GM23338 (cell line): ENCODE measurements at regions not wholly inside any gene's neighbourhood (a gene's known extent, or its start where the extent isn't known, plus 50 kb on each side); places are given as distances from the start of the nearest gene placed in this dataset.

ENCODE experiments used
- ATAC-seq: fragments of 200-7000 bp; cut with Tn5 transposase; 3 replicates; pipeline ENCODE4 v1.9.1; 2020
- DNase-seq: peaks from one replicate; pipeline ENCODE4 v3.0.0-alpha.2; 2015; ENCODE audit warnings: low spot score
- H2AFZ ChIP-seq: fragments of 200-600 bp; sonication (generic); 2 replicates; pipeline ENCODE4 v1.8.0; 2016; ENCODE audit warnings: antibody characterized with exemption, mild to moderate bottlenecking, moderate library complexity
- H3F3A ChIP-seq: fragments of 200-600 bp; sonication (generic); replicated peaks from 2 replicates; pipeline ENCODE4 v1.8.0; 2017; ENCODE audit warnings: antibody characterized with exemption, mixed run types, low read depth
- H3K27ac ChIP-seq: fragments of 200-600 bp; sonication (generic); 2 replicates; pipeline ENCODE4 v1.6.1; 2016; ENCODE audit warnings: low read depth
- H3K27me3 ChIP-seq: fragments of 200-600 bp; sonication (generic); 2 replicates; pipeline ENCODE4 v1.8.0; 2016; ENCODE audit warnings: mild to moderate bottlenecking, mixed run types, moderate library complexity; ENCODE audit not compliant: insufficient read depth
- H3K36me3 ChIP-seq: fragments of 200-600 bp; sonication (generic); 2 replicates; pipeline ENCODE4 v1.8.0; 2016; ENCODE audit warnings: mild to moderate bottlenecking; ENCODE audit not compliant: insufficient read depth
- H3K4me1 ChIP-seq: fragments of 200-600 bp; sonication (generic); 2 replicates; pipeline ENCODE4 v1.8.0; 2016; ENCODE audit warnings: mild to moderate bottlenecking, moderate library complexity; ENCODE audit not compliant: insufficient read depth
- H3K4me2 ChIP-seq: fragments of 200-600 bp; sonication (generic); 2 replicates; pipeline ENCODE4 v1.7.1; 2017; ENCODE audit warnings: mixed run types
- H3K4me3 ChIP-seq: fragments of 200-600 bp; sonication (generic); 2 replicates; pipeline ENCODE4 v1.6.1; 2016; ENCODE audit warnings: mixed run types
- H3K79me2 ChIP-seq: fragments of 200-600 bp; sonication (generic); replicated peaks from 2 replicates; pipeline ENCODE4 v1.8.0; 2017; ENCODE audit warnings: mild to moderate bottlenecking; ENCODE audit not compliant: insufficient read depth
- H3K9me2 ChIP-seq: fragments of 200-600 bp; sonication (generic); 2 replicates; pipeline ENCODE4 v1.8.0; 2017; ENCODE audit not compliant: insufficient read depth
- H4K20me1 ChIP-seq: fragments of 200-600 bp; sonication (generic); replicated peaks from 2 replicates; pipeline ENCODE4 v1.8.0; 2017; ENCODE audit warnings: mild to moderate bottlenecking; ENCODE audit not compliant: insufficient read depth
- H3K27ac Mint-ChIP-seq: 2 replicates; pipeline ENCODE4 v1.8.0; 2020; ENCODE audit warnings: inconsistent platforms, mild to moderate bottlenecking, moderate library complexity, mixed read lengths
- H3K27me3 Mint-ChIP-seq: 3 replicates; pipeline ENCODE4 v1.8.0; 2022; ENCODE audit warnings: low read depth, mild to moderate bottlenecking, moderate library complexity, mixed read lengths, inconsistent platforms; ENCODE audit not compliant: insufficient read depth, poor library complexity
- H3K36me3 Mint-ChIP-seq: 3 replicates; pipeline ENCODE4 v1.8.0; 2021; ENCODE audit warnings: low read depth, mild to moderate bottlenecking, inconsistent platforms, moderate library complexity, mixed read lengths
- H3K4me1 Mint-ChIP-seq: 3 replicates; pipeline ENCODE4 v1.8.0; 2020; ENCODE audit warnings: mild to moderate bottlenecking, inconsistent platforms, mixed read lengths
- H3K4me3 Mint-ChIP-seq: 3 replicates; pipeline ENCODE4 v1.8.0; 2021; ENCODE audit warnings: moderate library complexity, mild to moderate bottlenecking, inconsistent platforms, mixed read lengths
- H3K9me3 Mint-ChIP-seq: 3 replicates; pipeline ENCODE4 v1.8.0; 2020; ENCODE audit warnings: moderate library complexity, mild to moderate bottlenecking, inconsistent platforms, mixed read lengths
- CREB1 ChIP-seq: fragments of 250-450 bp; sonication (Bioruptor Pico); IDR thresholded peaks from 2 replicates; pipeline ENCODE4 v1.5.0; 2020; ENCODE audit warnings: low read depth, mild to moderate bottlenecking, moderate library complexity
- ETS1 ChIP-seq: IDR thresholded peaks from 2 replicates; pipeline ENCODE4 v1.6.1; 2016; ENCODE audit warnings: antibody characterized with exemption
- EZH2 ChIP-seq: fragments of 200-600 bp; sonication (generic); IDR thresholded peaks from one replicate; pipeline ENCODE4 v1.8.0; 2017; ENCODE audit warnings: antibody characterized with exemption, mild to moderate bottlenecking, low read depth; ENCODE audit not compliant: unreplicated experiment
- EZH2phosphoT487 ChIP-seq: fragments of 200-600 bp; sonication (generic); IDR thresholded peaks from one replicate; pipeline ENCODE4 v1.8.1; 2018; ENCODE audit warnings: antibody characterized with exemption; ENCODE audit not compliant: unreplicated experiment
- JUNB ChIP-seq: IDR thresholded peaks from one replicate; pipeline ENCODE4 v1.6.1; 2016; ENCODE audit warnings: antibody characterized with exemption; ENCODE audit not compliant: unreplicated experiment
- NANOG ChIP-seq: IDR thresholded peaks from 2 replicates; pipeline ENCODE4 v1.6.1; 2016; ENCODE audit warnings: antibody characterized with exemption, borderline replicate concordance
- POLR2AphosphoS5 ChIP-seq: IDR thresholded peaks from 2 replicates; pipeline ENCODE4 v1.6.1; 2016; ENCODE audit warnings: antibody characterized with exemption, low read depth
- REST ChIP-seq: IDR thresholded peaks from one replicate; pipeline ENCODE4 v1.6.1; 2018; ENCODE audit warnings: antibody characterized with exemption; ENCODE audit not compliant: unreplicated experiment
- STAT1 ChIP-seq: IDR thresholded peaks from one replicate; pipeline ENCODE4 v1.6.1; 2016; ENCODE audit warnings: antibody characterized with exemption; ENCODE audit not compliant: unreplicated experiment
- ZNF114 ChIP-seq: fragments of 250-450 bp; sonication (Bioruptor Pico); IDR thresholded peaks from 2 replicates; pipeline ENCODE4 v1.5.0; 2020; ENCODE audit warnings: mild to moderate bottlenecking, moderate library complexity
- ZNF331 ChIP-seq: fragments of 250-450 bp; sonication (Bioruptor Pico); IDR thresholded peaks from 2 replicates; pipeline ENCODE4 v1.5.0; 2020; ENCODE audit warnings: low read depth, mild to moderate bottlenecking, moderate library complexity
- ZNF462 ChIP-seq: fragments of 250-450 bp; sonication (Bioruptor Pico); IDR thresholded peaks from 2 replicates; pipeline ENCODE4 v1.5.0; 2020; ENCODE audit warnings: mild to moderate bottlenecking, moderate library complexity

GRCh38 chr1:219031809-219032208, 141.9 kb upstream of the LYPLAL1 start:
- Histone ChIP-seq H3K79me2 (no peaks in the 10 kb centered on the region), H3K27ac (no peak overlapping the region), H3K36me3 (no peaks in the 10 kb centered on the region), H3K4me1 (0 out of 2 replicates have a peak, but pooled peaks cover 5% of the 10 kb centered on the region), H3K4me3 (no peak overlapping the region), H3K27me3 (no peaks in the 10 kb centered on the region), H4K20me1 (no peaks in the 10 kb centered on the region), H3K9me2 (no peaks in the 10 kb centered on the region), H3K4me2 (no peak overlapping the region), H3F3A (no peaks in the 10 kb centered on the region), H2AFZ (no peak overlapping the region)
- Mint-ChIP-seq H3K27ac (no peak overlapping the region), H3K27me3 (peaks cover 6% of the 10 kb centered on the region), H3K9me3 (no peaks in the 10 kb centered on the region), H3K36me3 (no peaks in the 10 kb centered on the region), H3K4me1 (no peaks in the 10 kb centered on the region), H3K4me3 (no peak overlapping the region)
- TF ChIP-seq EZH2 (no peak), STAT1 (no peak)
- DNase-seq (no peak), ATAC-seq (no peak)

GRCh38 chr1:219038398-219038797, 135.3 kb upstream of the LYPLAL1 start:
- Mint-ChIP-seq H3K4me1 (peaks cover 5% of the 10 kb centered on the region), H3K27me3 (peaks cover 5% of the 10 kb centered on the region), H3K36me3 (peaks cover 7% of the 10 kb centered on the region; the same call in 2 of the 3 replicates), H3K27ac (no peak overlapping the region), H3K4me3 (no peak overlapping the region), H3K9me3 (peaks cover 12% of the 10 kb centered on the region)
- Histone ChIP-seq H4K20me1 (no peaks in the 10 kb centered on the region), H3K27ac (no peak overlapping the region), H3F3A (no peaks in the 10 kb centered on the region), H3K4me2 (no peak overlapping the region), H3K4me1 (0 out of 2 replicates have a peak, but pooled peaks cover 5% of the 10 kb centered on the region), H3K4me3 (no peak overlapping the region), H2AFZ (no peak overlapping the region), H3K9me2 (no peaks in the 10 kb centered on the region), H3K36me3 (no peaks in the 10 kb centered on the region), H3K27me3 (no peaks in the 10 kb centered on the region), H3K79me2 (no peaks in the 10 kb centered on the region)
- DNase-seq (no peak), ATAC-seq (no peak)
- TF ChIP-seq ZNF462 (CRISPR knock-in tag): no peak
- TF ChIP-seq CREB1 (CRISPR knock-in tag): no peak
- no peak for TF ChIP-seq EZH2phosphoT487
- TF ChIP-seq ZNF114 (CRISPR knock-in tag): no peak
- TF ChIP-seq ETS1: no peak
- TF ChIP-seq ZNF331 (CRISPR knock-in tag): no peak
- TF ChIP-seq STAT1: no peak
- TF ChIP-seq POLR2AphosphoS5: no peak
- no peak for TF ChIP-seq JUNB
- TF ChIP-seq REST: no peak
- no peak for TF ChIP-seq EZH2
- no peak for TF ChIP-seq NANOG
